Myocyte (in vitro differentiated cells): ENCODE measurements at regions not wholly inside any gene's neighbourhood (a gene's known extent, or its start where the extent isn't known, plus 50 kb on each side); places are given as distances from the start of the nearest gene placed in this dataset.

Experiments used
- DNase-seq: peaks from one replicate; pipeline ENCODE4 v3.0.0-alpha.2; 2012; ENCODE audit warnings: low read depth

DNA sequence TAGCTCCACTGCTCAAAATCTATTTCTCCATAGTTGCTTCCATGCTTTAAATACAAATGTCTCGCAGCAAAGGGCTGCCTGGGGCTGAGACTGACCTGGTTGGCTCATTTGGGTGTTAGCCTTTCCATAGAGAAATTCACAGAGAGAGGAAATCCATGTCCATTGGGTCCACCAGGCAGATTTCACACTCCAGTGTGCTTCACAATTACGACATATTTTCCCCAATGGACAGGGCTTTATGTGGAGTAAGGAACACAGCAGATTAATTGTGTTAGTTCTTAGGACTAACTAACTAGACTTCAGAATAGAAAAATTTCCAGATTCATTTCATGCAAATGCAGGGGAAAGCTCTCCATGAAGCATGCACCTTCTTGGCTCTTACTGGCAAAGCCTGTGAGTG lies 180.7 kb downstream of the FBXO15 start:
- DNase-seq = no peak

DNA sequence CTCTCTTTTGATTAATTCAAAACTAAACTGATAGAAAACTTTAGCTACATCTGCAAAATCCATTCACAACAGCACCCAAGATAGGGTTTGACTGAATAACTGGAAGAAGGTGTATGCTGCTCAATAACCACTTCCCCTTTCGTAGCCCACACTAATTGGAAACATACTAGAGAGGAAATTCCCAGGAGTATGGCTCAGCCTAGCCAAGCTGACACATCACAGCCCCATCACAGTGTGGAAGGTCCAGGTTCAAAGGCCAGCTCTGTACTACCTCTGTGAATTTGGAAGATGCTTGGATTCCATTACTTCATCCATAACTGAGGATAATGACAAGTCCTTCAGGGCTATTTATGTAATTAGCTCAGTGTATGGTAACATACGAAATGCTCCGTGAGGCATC lies 185.4 kb downstream of the FBXO15 start:
- DNase-seq = no peak

DNA sequence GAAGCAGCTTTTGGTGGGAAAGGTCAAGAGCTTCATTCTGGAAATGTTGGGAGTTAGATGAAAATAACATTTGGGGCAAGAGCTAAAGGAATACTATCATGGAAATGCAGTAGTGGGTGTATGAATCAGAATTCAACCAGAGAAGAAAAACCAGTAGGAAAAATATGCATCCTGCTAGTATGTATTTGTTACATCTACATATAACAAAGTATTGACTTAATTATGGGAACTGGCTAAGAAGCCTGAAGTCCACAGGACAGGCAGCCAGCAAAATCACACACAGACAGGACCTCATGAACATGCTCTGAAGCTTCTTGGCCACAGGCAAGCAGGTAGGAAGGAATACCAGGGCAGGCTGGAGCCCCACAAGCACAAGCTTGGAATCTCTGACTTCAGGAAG lies 185.8 kb downstream of the FBXO15 start:
- DNase-seq = no peak

DNA sequence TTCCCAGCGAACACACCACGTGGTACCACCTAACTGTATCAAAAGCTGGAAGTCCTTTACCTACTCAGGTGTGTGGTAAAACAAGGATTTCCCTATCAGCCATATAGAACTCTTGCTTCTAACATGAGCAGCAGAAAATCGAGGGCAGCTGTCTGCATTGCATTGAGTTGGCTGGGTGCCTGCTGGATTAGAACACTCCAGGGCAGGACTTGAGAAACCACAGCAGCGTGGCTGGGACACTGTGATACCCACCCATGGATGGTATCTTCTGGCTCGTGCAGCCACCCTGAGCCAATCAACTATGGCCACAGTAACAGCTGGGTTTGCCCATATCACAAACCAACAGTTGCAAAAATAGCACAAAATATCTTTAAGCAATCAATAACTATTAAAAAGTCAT lies 188.3 kb downstream of the FBXO15 start:
- no peak for DNase-seq

DNA sequence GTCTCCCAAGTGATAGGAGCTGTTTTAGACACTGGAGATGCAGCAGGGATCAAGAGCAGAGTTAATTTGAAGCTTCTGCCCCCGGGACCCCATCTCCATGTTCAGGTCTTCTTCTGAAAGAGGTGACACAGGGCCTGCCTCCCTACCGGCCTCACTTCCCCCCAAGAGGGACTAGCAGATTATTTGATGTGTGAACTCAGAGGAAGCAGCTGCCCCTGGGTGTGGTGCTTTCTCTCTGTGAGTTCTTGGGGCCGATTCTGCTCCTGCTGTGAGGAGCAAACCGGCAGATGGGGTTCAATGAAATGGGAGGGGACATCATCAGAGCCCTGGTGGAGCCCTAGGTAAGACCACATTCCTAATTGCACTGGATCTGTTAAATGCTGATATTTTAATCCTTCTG lies 193.4 kb downstream of the FBXO15 start:
- DNase-seq = no peak

DNA sequence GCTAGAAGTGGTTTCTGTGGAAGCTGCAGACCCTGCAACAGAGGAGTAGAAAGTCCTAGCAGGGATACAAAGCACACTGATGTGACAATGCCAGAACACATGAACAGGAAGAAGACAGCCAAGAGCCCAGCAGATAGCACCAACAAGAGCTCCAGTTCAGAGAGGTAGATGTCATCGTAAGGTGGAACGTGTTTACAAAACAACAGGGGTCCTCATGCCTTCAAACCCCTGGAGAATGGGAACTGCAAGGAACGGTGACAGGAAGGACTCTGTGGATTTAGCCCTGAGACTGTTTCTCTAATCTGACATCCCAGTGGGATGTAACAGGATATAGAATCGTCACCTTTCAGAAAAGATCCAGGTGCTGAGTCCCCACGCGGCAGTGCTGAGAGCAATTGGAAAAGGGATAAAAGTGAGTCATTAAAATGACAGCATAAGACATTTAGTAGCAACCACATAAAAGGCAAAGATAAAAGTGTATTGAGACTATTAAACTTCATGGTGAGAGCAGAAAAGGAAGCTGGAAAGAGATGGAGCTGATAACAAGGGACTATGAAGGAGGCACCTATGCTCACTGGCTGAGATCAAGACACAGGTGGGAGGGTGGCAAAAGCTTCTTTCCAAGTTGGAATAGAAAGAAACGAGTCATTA lies 195.2 kb downstream of the FBXO15 start:
- no peak for DNase-seq

DNA sequence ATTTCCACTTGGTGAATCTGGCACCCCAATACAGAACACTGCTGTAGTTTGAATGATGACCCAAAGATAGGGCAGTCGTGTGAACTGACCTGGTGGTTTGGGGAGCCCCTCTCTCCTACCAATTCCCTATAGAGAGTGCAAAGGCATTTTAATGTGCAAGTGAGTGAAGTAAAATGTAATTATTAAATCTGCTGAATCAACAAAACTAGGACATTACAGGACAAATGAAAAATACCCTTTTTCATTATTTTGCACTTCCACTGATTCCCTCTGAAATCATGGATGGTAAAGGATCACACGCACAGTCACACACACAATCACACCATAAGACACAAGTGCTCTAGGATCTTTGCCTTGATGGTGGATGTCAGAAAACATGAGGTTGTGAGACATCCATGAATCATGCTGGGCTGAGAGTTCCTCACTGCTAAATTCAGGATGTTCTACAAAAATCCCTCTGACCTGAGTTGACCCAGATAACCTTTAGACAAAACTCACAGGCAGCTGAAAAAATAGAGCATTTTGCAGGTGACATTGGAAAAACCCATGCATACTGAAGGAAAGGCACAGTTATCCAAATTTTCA lies 197.4 kb downstream of the FBXO15 start:
- DNase-seq = no peak

DNA sequence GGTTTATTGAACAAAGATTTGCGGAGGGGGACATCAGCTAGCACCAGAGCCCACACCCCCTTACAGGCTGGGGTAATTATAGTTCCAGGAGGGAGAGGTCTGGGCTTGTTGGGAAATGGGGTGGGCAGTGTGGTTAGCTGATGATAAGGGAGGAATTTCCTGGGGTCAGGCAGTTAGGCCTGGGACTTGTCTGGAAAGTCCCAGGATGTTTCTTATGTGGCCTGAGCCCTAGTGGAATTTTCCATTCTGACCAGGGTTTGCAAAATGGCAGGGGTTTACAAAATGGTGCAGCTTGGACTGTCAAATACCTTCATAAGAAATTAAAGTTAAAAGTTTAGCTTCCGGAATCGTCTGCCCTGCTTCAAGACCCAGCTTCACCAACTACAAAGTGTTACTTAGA lies 199.1 kb downstream of the FBXO15 start:
- DNase-seq = no peak

DNA sequence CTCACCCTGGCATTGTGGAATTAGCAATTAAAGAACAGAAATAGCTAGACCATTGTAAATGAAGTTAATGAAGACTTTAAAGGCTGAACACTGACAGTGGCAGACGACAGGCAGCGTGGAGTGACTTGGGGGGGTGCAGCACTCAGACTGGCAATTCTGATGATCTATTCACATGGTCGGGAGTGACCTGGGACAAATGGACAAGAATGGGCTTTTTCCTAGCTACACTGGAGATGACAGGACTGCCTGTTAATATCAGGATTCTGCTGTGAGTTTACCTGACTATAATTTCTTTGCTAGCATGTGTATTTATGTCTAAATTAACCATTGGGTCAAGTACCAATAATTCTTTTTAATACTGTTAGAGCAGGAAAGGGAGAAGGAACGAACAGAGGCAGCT lies 199.6 kb downstream of the FBXO15 start:
- DNase-seq = no peak

DNA sequence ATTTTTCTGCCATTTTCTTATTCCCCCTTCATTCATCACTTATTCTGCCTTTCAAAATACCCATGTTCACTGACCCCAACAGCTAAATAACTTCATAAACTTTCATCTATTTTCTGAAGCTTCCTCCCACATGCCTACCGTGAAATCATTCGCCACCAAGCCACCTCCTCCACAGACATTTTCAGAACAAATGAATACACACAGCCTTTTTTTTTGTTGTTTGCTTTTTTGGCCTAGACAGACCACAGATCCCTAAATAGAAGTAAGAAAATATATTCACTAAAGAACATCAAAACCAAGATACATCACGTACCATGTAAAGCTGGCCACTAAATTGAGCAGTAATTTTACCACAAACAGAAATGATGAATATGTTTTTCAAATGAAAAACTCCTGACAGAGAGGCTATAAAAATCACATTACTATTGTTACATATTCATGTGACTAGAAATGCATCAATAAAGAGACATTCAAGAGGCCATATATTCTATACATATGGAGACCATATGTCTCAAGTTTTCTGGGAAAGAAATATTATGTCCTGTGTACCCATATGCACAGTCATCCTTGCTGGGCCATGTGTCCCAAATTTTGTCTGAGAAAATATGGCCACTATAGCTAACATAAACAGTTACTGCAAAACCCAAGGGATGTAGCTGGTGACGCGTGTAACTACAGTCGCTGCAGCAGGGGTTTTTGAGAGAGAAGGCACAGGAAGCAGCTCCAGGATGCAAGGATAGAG lies 200.3 kb downstream of the FBXO15 start:
- DNase-seq = no peak

DNA sequence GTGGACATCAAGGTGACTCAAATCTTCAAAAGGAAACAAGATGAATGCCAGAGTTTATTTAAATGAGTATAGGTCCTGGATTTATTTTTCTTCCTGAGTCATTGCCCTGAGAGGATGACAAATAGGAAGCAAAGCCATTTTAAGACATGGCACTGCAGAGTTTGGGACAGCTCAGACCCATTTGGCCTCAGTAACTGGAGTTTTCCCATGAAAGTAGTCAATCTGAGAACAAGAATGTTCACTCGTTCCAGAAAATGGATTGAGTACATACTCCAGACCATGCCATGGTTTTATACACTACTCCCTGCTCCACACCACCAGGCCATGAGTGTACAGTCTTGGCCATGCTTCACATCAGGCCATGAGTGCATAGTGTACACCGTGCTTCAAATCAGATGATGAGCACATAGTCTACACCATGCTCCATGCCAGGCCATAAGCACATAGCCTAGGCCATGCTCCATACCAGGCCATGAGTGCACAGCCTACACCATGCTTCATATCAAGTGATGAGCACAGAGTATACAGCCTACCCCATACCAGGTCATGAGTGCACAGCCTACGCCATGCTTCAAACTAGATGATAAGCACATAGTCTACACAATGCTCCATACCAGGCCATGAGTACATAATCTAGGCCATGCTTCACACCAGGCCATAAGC lies 202.4 kb downstream of the FBXO15 start:
- no peak for DNase-seq

DNA sequence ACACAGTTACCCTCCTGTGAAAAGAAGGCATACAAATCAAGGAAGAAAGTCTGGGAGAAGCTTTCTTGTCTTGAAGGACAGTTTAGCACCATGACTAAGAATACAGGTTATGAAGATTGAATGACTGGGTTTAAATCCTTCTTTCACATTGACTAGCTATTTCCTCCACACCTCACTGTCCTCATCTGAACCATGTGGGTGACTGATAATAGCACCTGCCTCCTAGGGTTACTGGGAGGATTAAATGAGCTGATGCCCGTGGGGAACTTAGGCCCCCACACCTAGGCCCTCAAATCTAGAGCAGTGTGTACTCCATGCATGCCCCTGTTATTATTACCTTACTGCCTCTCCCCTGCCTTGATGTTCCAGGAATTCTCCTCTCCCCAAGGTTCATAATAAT lies 202.9 kb downstream of the FBXO15 start:
- no peak for DNase-seq

DNA sequence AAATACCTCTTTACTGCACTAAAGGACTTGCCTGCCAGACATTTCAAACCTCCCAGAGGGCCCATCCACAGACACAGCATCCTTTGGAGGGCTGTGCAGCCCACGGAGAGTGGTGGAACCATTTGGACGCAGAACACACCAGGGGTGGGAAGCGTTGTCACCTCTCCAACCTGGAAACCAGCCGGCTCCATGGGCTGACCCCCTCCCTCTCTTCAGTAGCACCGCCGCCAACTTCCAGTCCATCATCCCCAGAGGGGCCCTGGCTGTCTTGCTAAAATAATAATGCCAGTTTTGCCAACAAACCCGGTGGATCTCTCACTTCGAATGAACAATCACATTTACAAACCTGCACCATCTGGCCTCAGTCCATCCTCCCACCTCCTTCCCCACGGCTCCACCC lies 203.9 kb downstream of the FBXO15 start:
- no peak for DNase-seq

DNA sequence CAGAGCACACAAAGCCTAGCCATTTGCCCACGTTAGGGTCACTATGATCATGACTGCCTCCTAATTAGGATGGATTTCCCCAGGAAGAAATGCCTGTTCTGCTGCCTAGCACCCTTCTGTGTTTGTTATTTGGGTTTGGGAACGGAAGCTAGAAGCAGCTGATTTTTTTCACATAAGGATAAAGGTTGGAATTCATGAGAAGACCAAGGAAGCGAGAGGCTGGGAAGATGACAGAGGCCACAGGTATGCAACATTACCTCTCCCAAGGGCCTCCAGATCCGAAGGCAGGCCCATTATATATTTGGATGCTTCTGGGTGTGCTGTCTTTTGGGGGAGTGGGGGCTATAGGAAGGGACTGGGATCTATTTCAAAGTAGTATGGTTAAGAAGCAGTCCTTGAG lies 204.7 kb downstream of the FBXO15 start:
- DNase-seq = no peak

DNA sequence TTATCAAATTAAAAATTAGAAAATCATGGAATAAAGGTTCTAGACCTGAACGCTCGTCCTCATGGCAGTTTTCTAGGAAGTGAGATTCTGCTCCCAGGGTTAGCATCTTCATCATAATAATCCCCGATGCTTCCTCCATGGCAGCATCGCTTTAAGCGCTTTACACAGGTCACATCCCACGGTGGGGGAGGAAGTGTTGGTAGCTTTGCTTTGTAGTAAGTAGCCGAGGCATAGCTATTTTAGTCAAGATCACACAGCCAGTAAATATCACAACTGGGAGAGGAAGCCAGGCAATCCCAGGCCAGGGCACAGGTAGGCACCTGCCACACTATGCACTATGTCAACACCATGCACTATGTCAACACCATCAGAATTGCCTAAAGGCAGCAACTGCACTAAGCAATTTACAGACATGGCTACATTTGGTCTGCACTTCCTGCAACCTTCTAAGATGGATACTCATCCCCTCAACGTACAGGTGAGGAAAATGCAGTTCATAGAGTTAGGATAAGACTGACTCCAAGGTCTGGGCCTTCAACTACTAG lies 205.5 kb downstream of the FBXO15 start:
- DNase-seq = no peak

DNA sequence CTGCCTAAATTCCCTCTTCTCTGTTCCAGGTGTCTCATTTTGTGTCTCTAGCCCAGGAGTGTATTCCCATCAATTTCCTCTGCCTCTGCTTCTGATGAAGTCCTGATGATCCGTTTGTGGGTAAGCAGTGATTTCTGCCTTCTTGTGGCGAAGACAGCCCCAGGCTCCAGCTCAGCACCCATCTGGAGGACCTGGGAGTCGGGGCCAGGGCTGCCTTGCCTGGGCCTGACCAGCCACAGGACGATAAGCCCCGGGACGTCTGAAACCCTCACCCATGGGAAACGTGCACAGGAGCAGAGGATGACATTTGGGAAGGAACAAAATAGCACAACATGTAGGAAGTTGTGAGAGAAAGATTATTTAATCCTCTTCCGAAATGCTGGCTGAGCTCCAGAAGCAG lies 206.9 kb downstream of the FBXO15 start:
- no peak for DNase-seq

DNA sequence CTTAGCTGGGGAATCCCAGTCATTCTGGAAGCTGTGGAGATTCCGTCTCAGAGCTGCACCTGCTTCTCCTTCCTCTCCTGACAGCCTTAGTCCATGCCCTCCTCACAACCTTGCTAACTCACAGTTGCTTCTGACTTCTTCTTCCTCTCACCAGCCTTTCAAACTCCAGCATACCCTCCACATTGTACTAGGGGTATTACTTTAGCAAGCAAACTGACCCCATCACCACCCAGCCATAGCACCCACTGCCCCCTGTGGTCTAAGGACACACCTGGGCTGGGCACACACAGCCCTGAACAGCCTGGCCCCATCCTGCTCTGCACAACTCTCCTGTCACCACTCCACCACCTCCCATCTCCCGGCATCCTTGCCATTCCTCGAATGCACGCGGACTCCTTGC lies 208.2 kb downstream of the FBXO15 start:
- DNase-seq = no peak

DNA sequence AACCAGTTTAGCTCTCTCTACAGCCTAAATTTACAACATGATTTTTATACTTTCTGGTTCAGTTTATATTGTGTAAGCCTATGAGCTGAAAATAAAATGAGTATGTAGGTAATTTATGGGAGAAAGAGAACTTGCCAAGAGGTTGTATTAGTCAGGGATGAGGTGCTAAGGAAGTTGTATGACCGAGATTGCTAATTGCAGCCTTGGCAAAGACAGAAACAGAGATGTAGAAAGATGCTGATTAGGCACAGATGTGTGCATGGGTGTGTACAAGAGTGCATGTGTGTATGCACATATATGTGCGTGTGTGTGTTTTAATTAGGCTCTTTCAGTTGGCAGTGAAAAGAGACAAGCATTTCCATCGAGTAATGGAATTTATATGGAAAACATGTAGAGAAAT lies 213.9 kb downstream of the FBXO15 start:
- no peak for DNase-seq

DNA sequence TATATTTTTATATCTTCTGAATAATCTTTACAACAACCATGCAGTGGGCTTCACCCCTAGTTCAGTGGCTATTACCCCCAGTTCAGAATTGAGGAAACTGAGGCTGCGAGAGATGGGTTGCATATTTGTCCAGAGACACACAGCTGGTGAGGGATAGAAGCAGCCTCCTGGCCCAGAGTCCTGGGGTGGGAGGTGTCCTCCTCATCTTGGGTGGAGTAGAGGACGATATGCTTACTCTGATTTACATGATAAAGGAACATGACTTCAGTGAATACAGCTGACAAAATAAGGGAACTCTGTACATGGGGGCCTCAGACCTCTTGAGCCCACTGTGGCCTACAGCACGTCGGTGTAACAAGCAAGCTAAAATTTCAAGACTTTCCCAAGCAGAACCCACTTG lies 214.7 kb downstream of the FBXO15 start:
- DNase-seq = no peak

DNA sequence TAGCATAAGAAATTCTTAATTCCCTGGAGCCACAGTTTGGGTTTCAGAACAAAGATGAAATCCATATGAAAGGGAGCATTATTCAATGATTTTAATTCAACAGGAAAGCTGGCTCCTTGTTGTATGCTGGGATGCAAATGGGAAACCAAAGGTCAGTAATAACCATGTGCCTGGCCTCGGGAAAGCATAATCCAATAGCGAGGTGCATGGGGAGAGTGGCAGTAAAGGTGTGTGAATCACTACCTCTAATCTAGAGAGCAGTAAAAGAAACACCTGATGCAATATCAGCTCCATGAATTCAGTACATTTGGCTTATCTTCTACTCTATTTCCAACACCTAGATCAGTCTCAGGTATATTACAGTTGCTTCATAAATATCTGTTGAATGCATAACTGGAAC lies 220.1 kb downstream of the FBXO15 start:
- DNase-seq = no peak

DNA sequence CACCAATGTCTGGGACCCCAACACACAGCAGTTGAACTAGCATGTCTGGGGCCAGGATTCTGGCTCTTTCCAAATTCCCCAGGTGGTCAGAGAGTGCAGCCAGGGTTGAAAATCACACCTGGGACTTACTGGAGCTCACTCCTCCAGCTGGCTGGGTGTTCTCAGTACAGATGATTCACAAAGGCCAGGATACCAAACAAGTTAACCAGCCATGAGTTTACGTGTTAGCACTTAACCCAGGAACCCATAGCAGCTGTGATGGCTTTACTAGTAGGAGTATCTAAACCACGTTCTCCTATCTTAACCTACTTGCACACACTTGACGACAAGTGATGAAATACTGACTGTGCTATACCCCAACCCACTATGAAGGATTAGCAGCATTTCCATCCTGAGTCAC lies 222.8 kb downstream of the FBXO15 start:
- no peak for DNase-seq

DNA sequence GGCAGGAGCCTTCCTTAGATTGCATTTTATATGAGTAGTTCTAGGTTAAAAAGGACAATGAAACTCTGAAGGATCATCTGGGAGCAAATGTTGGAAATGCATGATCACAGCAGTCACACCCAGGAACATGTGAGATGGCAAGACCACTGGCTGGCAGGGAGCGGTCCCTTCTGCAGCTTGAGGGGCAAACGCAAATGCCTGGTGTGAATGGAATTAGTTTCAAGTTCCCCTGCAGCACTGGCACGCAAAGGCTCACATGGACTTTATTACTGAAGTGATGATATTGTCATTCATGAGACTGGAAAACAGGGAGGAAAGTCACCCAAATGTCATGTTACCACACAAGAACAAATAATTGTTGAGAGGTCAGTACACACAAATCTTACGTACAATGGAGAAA lies 223.3 kb downstream of the FBXO15 start:
- DNase-seq = no peak
